GM12872 (cell line): ENCODE measurements at regions not wholly inside any gene's neighbourhood (a gene's known extent, or its start where the extent isn't known, plus 50 kb on each side); places are given as distances from the start of the nearest gene placed in this dataset.

ENCODE experiments used
- TF ChIP-seq, protein P1 (sequence below): IDR thresholded peaks from 3 replicates; pipeline ENCODE4 v1.5.1; 2011; ENCODE audit warnings: low read depth, mild to moderate bottlenecking, low read length, moderate library complexity; ENCODE audit not compliant: insufficient read depth

DNA sequence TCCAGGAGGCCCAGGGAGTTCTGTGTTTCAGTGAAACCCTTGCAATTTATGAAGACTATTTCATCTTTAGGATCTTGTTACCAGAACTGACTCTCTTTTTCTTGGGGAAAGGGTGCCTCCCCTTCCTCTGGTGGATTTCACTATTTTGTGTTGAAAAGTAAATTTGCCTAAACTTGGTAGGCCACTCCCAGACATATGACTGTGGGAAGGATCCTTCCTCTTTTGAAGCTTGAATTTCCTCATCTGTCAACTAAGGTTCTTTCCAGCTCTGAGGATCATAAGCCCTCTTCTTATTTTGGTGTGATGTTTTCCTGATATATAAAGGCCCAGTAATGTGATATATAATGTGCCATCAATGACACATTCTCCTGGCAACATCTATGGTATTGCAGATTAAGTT, 59.1 kb upstream of the ZFAND5 start:
- TF ChIP-seq, protein P1, sequence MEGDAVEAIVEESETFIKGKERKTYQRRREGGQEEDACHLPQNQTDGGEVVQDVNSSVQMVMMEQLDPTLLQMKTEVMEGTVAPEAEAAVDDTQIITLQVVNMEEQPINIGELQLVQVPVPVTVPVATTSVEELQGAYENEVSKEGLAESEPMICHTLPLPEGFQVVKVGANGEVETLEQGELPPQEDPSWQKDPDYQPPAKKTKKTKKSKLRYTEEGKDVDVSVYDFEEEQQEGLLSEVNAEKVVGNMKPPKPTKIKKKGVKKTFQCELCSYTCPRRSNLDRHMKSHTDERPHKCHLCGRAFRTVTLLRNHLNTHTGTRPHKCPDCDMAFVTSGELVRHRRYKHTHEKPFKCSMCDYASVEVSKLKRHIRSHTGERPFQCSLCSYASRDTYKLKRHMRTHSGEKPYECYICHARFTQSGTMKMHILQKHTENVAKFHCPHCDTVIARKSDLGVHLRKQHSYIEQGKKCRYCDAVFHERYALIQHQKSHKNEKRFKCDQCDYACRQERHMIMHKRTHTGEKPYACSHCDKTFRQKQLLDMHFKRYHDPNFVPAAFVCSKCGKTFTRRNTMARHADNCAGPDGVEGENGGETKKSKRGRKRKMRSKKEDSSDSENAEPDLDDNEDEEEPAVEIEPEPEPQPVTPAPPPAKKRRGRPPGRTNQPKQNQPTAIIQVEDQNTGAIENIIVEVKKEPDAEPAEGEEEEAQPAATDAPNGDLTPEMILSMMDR = no peak

DNA sequence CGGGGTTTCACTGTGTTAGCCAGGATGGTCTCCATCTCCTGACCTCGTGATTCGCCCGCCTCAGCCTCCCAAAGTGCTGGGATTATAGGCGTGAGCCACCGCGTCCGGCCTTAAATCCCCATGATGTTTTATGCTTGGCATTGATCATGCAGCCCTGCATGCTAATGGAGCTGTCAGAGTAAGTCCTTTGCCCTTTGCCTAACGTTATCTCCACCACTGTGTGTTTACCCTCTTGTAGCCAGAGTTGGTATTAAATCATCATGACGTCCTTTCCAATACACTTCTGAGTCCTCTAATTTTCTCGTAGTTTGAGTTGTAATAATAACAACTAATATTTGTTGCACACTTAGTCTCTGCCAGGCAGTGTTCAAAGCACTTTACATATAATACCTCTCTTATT, 57.2 kb upstream of the ZFAND5 start:
- TF ChIP-seq, protein P1 = no peak

DNA sequence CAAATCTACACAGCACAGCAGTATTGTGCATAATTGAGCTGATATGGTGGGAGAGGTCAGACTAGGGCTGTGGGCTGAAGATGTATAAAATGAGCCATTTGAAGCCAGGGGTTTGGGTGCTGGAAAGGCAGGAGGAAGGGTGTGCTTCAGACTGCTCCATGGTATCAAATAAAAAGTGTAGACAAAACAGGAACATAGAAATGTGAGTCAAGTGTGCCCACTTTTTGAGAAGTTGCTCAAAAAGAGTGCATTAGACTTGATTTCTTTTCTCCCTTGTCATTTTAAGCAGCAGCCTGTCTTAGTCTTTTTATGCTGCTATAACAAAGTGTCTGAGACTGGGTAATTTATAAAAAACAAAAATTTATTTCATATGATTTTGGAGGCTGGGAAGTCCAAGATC, 55.8 kb upstream of the ZFAND5 start:
- TF ChIP-seq, protein P1 = no peak

DNA sequence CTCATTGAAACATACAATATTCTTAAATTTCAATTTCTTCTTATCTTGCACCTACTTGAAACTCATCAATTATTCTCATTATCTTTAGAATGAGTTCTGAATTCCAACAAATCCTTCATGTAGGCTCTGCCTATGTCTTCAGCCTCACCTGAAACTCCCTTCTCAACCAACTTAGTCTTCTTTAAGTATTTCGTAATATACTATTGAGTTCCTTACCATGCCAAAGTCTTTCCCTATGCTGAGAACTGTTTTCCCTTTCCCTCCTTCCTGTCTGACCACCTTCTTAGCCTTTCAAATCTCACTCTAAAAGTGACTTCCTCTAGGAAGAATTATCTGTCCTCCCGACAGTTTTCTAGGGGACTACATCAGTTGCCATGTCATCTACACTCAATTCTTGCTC, 50.9 kb upstream of the ZFAND5 start:
- TF ChIP-seq, protein P1 = no peak

DNA sequence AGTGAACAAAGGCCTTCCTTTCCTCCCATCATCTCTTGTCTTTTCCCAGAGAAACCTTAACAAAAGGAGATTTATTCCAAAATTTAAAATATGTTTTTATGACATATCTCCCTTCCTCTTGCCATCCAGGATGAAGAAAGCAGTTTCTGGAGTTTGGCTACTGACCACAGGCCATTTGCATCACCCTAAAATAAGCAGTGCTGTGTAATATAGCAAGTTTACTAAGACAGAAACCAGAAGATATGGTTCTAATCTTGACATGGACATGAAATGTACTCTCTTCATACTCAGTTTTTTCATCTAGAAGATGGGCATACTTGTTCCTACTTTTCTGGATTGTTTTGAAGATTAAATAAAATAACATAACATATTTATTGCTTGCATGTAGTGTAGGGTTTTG, 50.2 kb upstream of the ZFAND5 start:
- TF ChIP-seq, protein P1 = no peak
